CD14-positive monocyte (primary cell): ENCODE measurements at regions not wholly inside any gene's neighbourhood (a gene's known extent, or its start where the extent isn't known, plus 50 kb on each side); places are given as distances from the start of the nearest gene placed in this dataset.

Source experiments
- DNase-seq, 3 donors: peaks; one replicate each; pipeline ENCODE4 v3.0.0-alpha.2; 2011 to 2022
- H2AFZ ChIP-seq: 2 replicates; pipeline ENCODE4 v1.6.0; 2012; ENCODE audit warnings: mild to moderate bottlenecking, low read depth, low read length, inconsistent platforms; ENCODE audit not compliant: insufficient read depth, poor library complexity, severe bottlenecking
- H3K27ac ChIP-seq, 2 donors: 1 replicate in 1 of 2; 2 replicates in 1 of 2; pipeline ENCODE4 v1.5.1; 2012 to 2013; ENCODE audit warnings: low read length in 2 of 2, control low read depth in 1 of 2, inconsistent platforms in 1 of 2, low read depth in 1 of 2, mild to moderate bottlenecking in 1 of 2
- H3K27me3 ChIP-seq, 2 donors: one replicate each; pipeline versions ENCODE4 v1.6.0 to v1.6.1; 2011 to 2013; ENCODE audit warnings: low read length in 2 of 2; ENCODE audit not compliant: control insufficient read depth in 2 of 2, insufficient read depth in 2 of 2
- H3K36me3 ChIP-seq, 2 donors: replicated peaks in 1 of 2; 1 replicate in 1 of 2; 2 replicates in 1 of 2; pipeline versions ENCODE4 v1.5.1 to v1.6.1; 2012 to 2013; ENCODE audit warnings: low read length in 2 of 2, control low read depth in 1 of 2, inconsistent platforms in 1 of 2, mild to moderate bottlenecking in 1 of 2; ENCODE audit not compliant: insufficient read depth in 2 of 2, control insufficient read depth in 1 of 2
- H3K4me1 ChIP-seq, 2 donors: 1 replicate in 1 of 2; 2 replicates in 1 of 2; pipeline versions ENCODE4 v1.5.1 to v1.6.1; 2012 to 2013; ENCODE audit warnings: low read length in 2 of 2, control low read depth in 1 of 2, inconsistent platforms in 1 of 2, mild to moderate bottlenecking in 1 of 2, moderate library complexity in 1 of 2; ENCODE audit not compliant: insufficient read depth in 2 of 2, control insufficient read depth in 1 of 2
- H3K4me2 ChIP-seq: replicated peaks from 2 replicates; pipeline ENCODE3; 2012; ENCODE audit warnings: low read length, moderate library complexity, mild to moderate bottlenecking; ENCODE audit not compliant: poor library complexity, severe bottlenecking; ENCODE audit errors: extremely low read depth
- H3K4me3 ChIP-seq, 3 experiments: fragments of 200-600 bp in 1 of 3; sonication (generic) in 1 of 3; replicated peaks in 1 of 3; 1 replicate in 2 of 3; 2 replicates in 1 of 3; pipeline ENCODE4 v1.5.1; 2011 to 2013; ENCODE audit warnings: low read length in 3 of 3, mild to moderate bottlenecking in 3 of 3, control low read depth in 2 of 3, low read depth in 2 of 3, inconsistent platforms in 1 of 3, moderate library complexity in 1 of 3
- H3K79me2 ChIP-seq: 2 replicates; pipeline ENCODE4 v1.6.0; 2012; ENCODE audit warnings: mild to moderate bottlenecking, control low read depth, inconsistent platforms, low read length, moderate library complexity; ENCODE audit not compliant: insufficient read depth
- H3K9ac ChIP-seq: 2 replicates; pipeline ENCODE4 v1.6.0; 2017; ENCODE audit warnings: low read length, mild to moderate bottlenecking; ENCODE audit not compliant: insufficient read depth, poor library complexity, severe bottlenecking
- H3K9me3 ChIP-seq, 2 donors: replicated peaks in 1 of 2; 1 replicate in 1 of 2; 2 replicates in 1 of 2; pipeline versions ENCODE4 v1.5.1 to v1.6.1; 2012 to 2013; ENCODE audit warnings: low read length in 2 of 2, control low read depth in 1 of 2; ENCODE audit not compliant: control insufficient read depth in 1 of 2, insufficient read depth in 1 of 2
- H4K20me1 ChIP-seq: 2 replicates; pipeline ENCODE4 v1.6.0; 2012; ENCODE audit warnings: mild to moderate bottlenecking, low read length, control low read depth, moderate library complexity; ENCODE audit not compliant: insufficient read depth
- H3K27ac Mint-ChIP-seq, 7 donors: one replicate each; pipeline ENCODE4 v1.8.0; 2020; ENCODE audit warnings: mild to moderate bottlenecking in 7 of 7, mixed read lengths in 7 of 7, moderate library complexity in 6 of 7, inconsistent platforms in 2 of 7
- H3K27me3 Mint-ChIP-seq, 3 donors: one replicate each; pipeline ENCODE4 v1.8.0; 2021 to 2022; ENCODE audit warnings: low read depth in 3 of 3, mild to moderate bottlenecking in 3 of 3, mixed read lengths in 3 of 3, moderate library complexity in 3 of 3, inconsistent platforms in 1 of 3
- H3K36me3 Mint-ChIP-seq, 2 donors: one replicate each; pipeline ENCODE4 v1.8.0; 2020; ENCODE audit warnings: mixed read lengths in 2 of 2, inconsistent platforms in 1 of 2, mild to moderate bottlenecking in 1 of 2
- H3K4me1 Mint-ChIP-seq: one replicate; pipeline ENCODE4 v1.8.0; 2020; ENCODE audit warnings: mild to moderate bottlenecking, mixed read lengths
- H3K4me3 Mint-ChIP-seq, 2 donors: one replicate each; pipeline ENCODE4 v1.8.0; 2020; ENCODE audit warnings: mild to moderate bottlenecking in 2 of 2, mixed read lengths in 2 of 2, moderate library complexity in 1 of 2
- H3K9me3 Mint-ChIP-seq, 7 donors: one replicate each; pipeline ENCODE4 v1.8.0; 2020 to 2022; ENCODE audit warnings: mixed read lengths in 7 of 7, mild to moderate bottlenecking in 6 of 7, moderate library complexity in 6 of 7, inconsistent platforms in 2 of 7
- CTCF ChIP-seq: fragments of 200-600 bp; IDR thresholded peaks from one replicate; pipeline ENCODE4 v1.8.0; 2022; ENCODE audit warnings: antibody characterized with exemption, mild to moderate bottlenecking
- WGBS: methylation state at CpG from one replicate; pipeline ENCODE4 v1.1.5; 2013; ENCODE audit warnings: missing lambda C conversion rate; ENCODE audit not compliant: insufficient coverage; 5-methylcytosine and 5-hydroxymethylcytosine counted together
- intact Hi-C, 2 donors: fragments of 100-400 bp; cut with micrococcal nuclease; formaldehyde crosslinking; loops; one replicate each; pipeline versions ENCODE4 v1.15.0 to v1.15.1; 2023

GRCh38 chr1:36664571-36665287 is 182.0 kb upstream of the CSF3R start:
- no peaks in the 10 kb centered on the region for H3K27me3 ChIP-seq
- no peak overlapping the region for H3K27ac ChIP-seq
- no peak overlapping the region for H3K9ac ChIP-seq
- H3K36me3 ChIP-seq: no peaks in the 10 kb centered on the region
- H3K4me3 ChIP-seq: no peak overlapping the region
- Mint-ChIP-seq H3K4me3 (no peak overlapping the region), H3K27ac (peak overlapping the region in 1 of 7 donors; percentile 32), H3K36me3 (no peaks in the 10 kb centered on the region), H3K27me3 (peaks cover 12 to 18% (median 17%) of the 10 kb centered on the region in 3 donors), H3K4me1 (no peaks in the 10 kb centered on the region), H3K9me3 (no peaks in the 10 kb centered on the region)
- H3K4me1 ChIP-seq: no peaks in the 10 kb centered on the region
- no peak overlapping the region for H3K4me2 ChIP-seq
- intact Hi-C loops: no loop called here
- no peak overlapping the region for H2AFZ ChIP-seq
- no peak for TF ChIP-seq CTCF
- H4K20me1 ChIP-seq: no peaks in the 10 kb centered on the region
- 73% methylated on average over 3 of the region's 11 CpGs for WGBS
- no peak for DNase-seq
- H3K79me2 ChIP-seq: no peaks in the 10 kb centered on the region
- no peaks in the 10 kb centered on the region for H3K9me3 ChIP-seq

GRCh38 chr1:36663772-36664430 is 181.2 kb upstream of the CSF3R start:
- intact Hi-C loops: no loop called here

More at GRCh38 chr1:36663772-36664430, 181.2 kb upstream of the CSF3R start:
- Histone ChIP-seq H3K4me2 (no peak overlapping the region), H3K9me3 (no peaks in the 10 kb centered on the region), H3K4me3 (no peak overlapping the region), H2AFZ (no peak overlapping the region), H3K4me1 (no peaks in the 10 kb centered on the region), H3K27ac (no peak overlapping the region), H4K20me1 (no peaks in the 10 kb centered on the region), H3K79me2 (no peaks in the 10 kb centered on the region), H3K27me3 (no peaks in the 10 kb centered on the region), H3K36me3 (no peaks in the 10 kb centered on the region), H3K9ac (no peak overlapping the region)
- DNase-seq: no peak
- TF ChIP-seq CTCF: no peak
- no peaks in the 10 kb centered on the region for H3K36me3 Mint-ChIP-seq
- H3K9me3 Mint-ChIP-seq: no peaks in the 10 kb centered on the region
- peak overlapping the region in 3 of 7 donors; percentile 32 to 86 (median 81) for H3K27ac Mint-ChIP-seq
- H3K4me1 Mint-ChIP-seq: no peaks in the 10 kb centered on the region
- WGBS: 38% methylated on average over 2 of the region's 6 CpGs
- H3K27me3 Mint-ChIP-seq: peaks cover 18 to 21% (median 19%) of the 10 kb centered on the region in 3 donors
- no peak overlapping the region for H3K4me3 Mint-ChIP-seq
